Adrenal gland (tissue), 9 donors: ENCODE measurements at regions not wholly inside any gene's neighbourhood (a gene's known extent, or its start where the extent isn't known, plus 50 kb on each side); places are given as distances from the start of the nearest gene placed in this dataset.

Experiments
- DNase-seq, 7 donors: peaks; one replicate each; pipeline ENCODE4 v3.0.0-alpha.2; 2019 to 2020
- H3K27ac ChIP-seq, 5 donors: fragments of 200-600 bp; sonication (generic) in 4 of 5; 1 replicate in 3 of 5; 2 replicates in 2 of 5; pipeline versions ENCODE4 v1.5.1 to v1.8.0; 2016 to 2020; ENCODE audit warnings: mild to moderate bottlenecking in 1 of 5
- H3K27me3 ChIP-seq: fragments of 200-600 bp; 2 replicates; pipeline ENCODE4 v1.8.0; 2021
- H3K36me3 ChIP-seq, 2 donors: fragments of 200-600 bp; replicated peaks in 1 of 2; 1 replicate in 1 of 2; 2 replicates in 1 of 2; pipeline versions ENCODE4 v1.5.1 to v1.8.0; 2018 to 2022
- H3K4me1 ChIP-seq, 2 donors: fragments of 200-600 bp; replicated peaks in 1 of 2; 1 replicate in 1 of 2; 2 replicates in 1 of 2; pipeline versions ENCODE4 v1.5.1 to v1.8.0; 2018 to 2021
- H3K4me3 ChIP-seq, 4 donors: fragments of 200-600 bp; sonication (generic) in 3 of 4; one replicate each; pipeline ENCODE4 v1.5.1; 2016 to 2018
- H3K9me3 ChIP-seq, 3 donors: fragments of 200-600 bp; sonication (generic) in 1 of 3; replicated peaks in 1 of 3; 1 replicate in 2 of 3; 2 replicates in 1 of 3; pipeline versions ENCODE4 v1.5.1 to v1.8.0; 2016 to 2021
- CTCF ChIP-seq, 6 experiments: fragments of 450-650 bp in 4 of 6; fragments of 200-600 bp in 2 of 6; sonication (generic) in 1 of 6; IDR thresholded peaks; 1 replicate in 5 of 6; 2 replicates in 1 of 6; pipeline versions ENCODE4 v1.5.1 to v1.8.0; 2016 to 2021; ENCODE audit warnings: antibody characterized with exemption in 6 of 6, mild to moderate bottlenecking in 2 of 6, moderate library complexity in 1 of 6
- POLR2A ChIP-seq, 2 donors: fragments of 450-650 bp; IDR thresholded peaks; one replicate each; pipeline ENCODE4 v1.6.1; 2017; ENCODE audit warnings: antibody characterized with exemption in 2 of 2, mild to moderate bottlenecking in 2 of 2, moderate library complexity in 1 of 2
- WGBS, 4 donors: extraction: QIAGEN DNeasy Blood & Tissue Kit in 2 of 4; methylation state at CpG; one replicate each; pipeline versions ENCODE4 v1.1.5 to v1.1.7; 2013 to 2017; 5-methylcytosine and 5-hydroxymethylcytosine counted together
- intact Hi-C, 2 donors: fragments of 100-400 bp; cut with DNase I; formaldehyde crosslinking; loops; one replicate each; pipeline versions ENCODE4 v1.14.1 to v1.15.0; 2022 to 2023
- donor health status: healthy with polysubstance abuse.
- donor health status: Bipolar disorder and iron deficiency.
- donor health status: DM: yes; HTN: yes; CAD: no.
- donor health status: DM: no; HTN: no; CAD: no.
- donor health status: DM: no; HTN: no; CAD: no.

- Histone ChIP-seq H3K9me3 (no peaks in the 10 kb centered on the region), H3K27me3 (no peaks in the 10 kb centered on the region), H3K36me3 (no peaks in the 10 kb centered on the region), H3K27ac (no peak overlapping the region), H3K4me3 (no peak overlapping the region), H3K4me1 (no peaks in the 10 kb centered on the region)
- 75 to 91% (median 81%) methylated on average over 4 of the region's 4 CpGs for WGBS, 4 donors
- intact Hi-C loops: no loop called here
- DNase-seq: no peak
- no peak for TF ChIP-seq POLR2A (IDR thresholded peaks at IDR 0.05)
- no peak for TF ChIP-seq CTCF (IDR thresholded peaks at IDR 0.05)
These were observed 98.6 kb downstream of the LSMEM1 start for GRCh38 chr7:112579388-112579787.

GRCh38 chr7:112580717-112581435 is 100.1 kb downstream of the LSMEM1 start:
- TF ChIP-seq POLR2A (IDR thresholded peaks at IDR 0.05): no peak
- TF ChIP-seq CTCF (IDR thresholded peaks at IDR 0.05): no peak
- no peak for DNase-seq
- Histone ChIP-seq H3K4me1 (no peaks in the 10 kb centered on the region), H3K27ac (no peak overlapping the region), H3K9me3 (no peaks in the 10 kb centered on the region), H3K4me3 (no peak overlapping the region), H3K36me3 (no peaks in the 10 kb centered on the region), H3K27me3 (no peaks in the 10 kb centered on the region)
- 77 to 81% (median 79%) methylated on average over 5 of the region's 5 CpGs for WGBS, 4 donors
- intact Hi-C loops: no loop called here

- Histone ChIP-seq H3K27me3 (no peaks in the 10 kb centered on the region), H3K9me3 (no peaks in the 10 kb centered on the region), H3K4me3 (no peak overlapping the region), H3K27ac (no peak overlapping the region), H3K4me1 (no peaks in the 10 kb centered on the region), H3K36me3 (no peaks in the 10 kb centered on the region)
- DNase-seq: no peak
- TF ChIP-seq POLR2A (IDR thresholded peaks at IDR 0.05): no peak
- no peak for TF ChIP-seq CTCF (IDR thresholded peaks at IDR 0.05)
- intact Hi-C loops: no loop called here
These were observed 100.7 kb downstream of the LSMEM1 start for GRCh38 chr7:112581529-112581928.

GRCh38 chr7:112584290-112584689 is 103.5 kb downstream of the LSMEM1 start:
- Histone ChIP-seq H3K36me3 (no peaks in the 10 kb centered on the region), H3K27ac (no peak overlapping the region), H3K27me3 (peaks cover 7% of the 10 kb centered on the region), H3K9me3 (no peaks in the 10 kb centered on the region), H3K4me1 (no peaks in the 10 kb centered on the region), H3K4me3 (no peak overlapping the region)
- WGBS, 4 donors: 68 to 88% (median 73%) methylated on average over 2 of the region's 2 CpGs
- intact Hi-C loops: no loop called here
- no peak for DNase-seq
- no peak for TF ChIP-seq CTCF (IDR thresholded peaks at IDR 0.05)
- TF ChIP-seq POLR2A (IDR thresholded peaks at IDR 0.05): no peak
